ENCODE measurements at regions not wholly inside any gene's neighbourhood (a gene's known extent, or its start where the extent isn't known, plus 50 kb on each side); places are given as distances from the start of the nearest gene placed in this dataset.
"Not testable (repeated sequence)": the region's sequence is repeated elsewhere in the genome, so short reads cannot be mapped to it uniquely, and the experiment has no call there.

DNA sequence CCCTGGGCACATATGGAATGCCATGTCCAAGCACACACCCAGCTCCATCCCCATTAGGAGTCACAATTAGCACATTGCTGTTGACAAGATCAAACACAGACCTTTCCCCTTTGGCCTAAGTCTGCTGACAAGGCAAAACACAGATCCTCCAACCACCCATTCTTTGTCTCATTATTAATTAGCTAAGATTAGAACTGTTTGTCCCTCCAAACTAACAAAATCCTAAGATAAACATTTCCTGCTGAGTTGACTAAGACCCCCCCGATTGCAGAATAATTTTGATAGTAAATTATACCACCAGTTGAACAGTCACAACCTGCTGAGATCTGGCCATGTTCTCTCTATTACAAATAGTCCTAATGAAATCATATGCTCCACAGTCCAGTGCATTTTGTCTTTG is 186.7 kb downstream of the SPATA31A1 start:
- not testable (repeated sequence) for H3K4me1 ChIP-seq (replicated peaks); H3K36me3 ChIP-seq; H3K27me3 ChIP-seq (replicated peaks); H3K27ac ChIP-seq; DNase-seq (ENCODE audit: low read depth in 1 of 2, low spot score in 2 of 2); H3K4me3 ChIP-seq; H3K9me3 ChIP-seq (replicated peaks)

DNA sequence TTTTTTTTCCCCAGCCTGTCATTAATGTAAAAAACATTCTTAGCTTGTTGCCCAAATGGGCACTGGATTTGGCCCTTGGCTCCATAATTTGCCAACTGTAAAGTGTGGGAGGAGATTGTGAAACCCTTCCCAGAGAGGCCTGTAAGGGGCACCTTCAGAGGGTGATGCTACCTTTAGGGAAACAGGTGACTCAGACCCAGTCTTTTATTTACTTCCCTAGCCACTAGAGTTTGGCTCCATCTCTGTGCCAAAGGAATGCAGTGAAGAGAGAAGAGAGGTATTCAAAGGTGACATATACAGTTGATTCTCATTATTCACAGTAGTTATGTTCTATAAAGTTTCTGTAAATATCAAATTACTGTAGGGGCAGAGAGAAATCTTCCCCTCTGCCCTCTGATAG is 189.6 kb downstream of the SPATA31A1 start:
- not testable (repeated sequence) for H3K9me3 ChIP-seq (replicated peaks); H3K4me1 ChIP-seq (replicated peaks); H3K4me3 ChIP-seq; DNase-seq (ENCODE audit: low read depth in 1 of 2, low spot score in 2 of 2); H3K27me3 ChIP-seq (replicated peaks); H3K36me3 ChIP-seq; H3K27ac ChIP-seq

DNA sequence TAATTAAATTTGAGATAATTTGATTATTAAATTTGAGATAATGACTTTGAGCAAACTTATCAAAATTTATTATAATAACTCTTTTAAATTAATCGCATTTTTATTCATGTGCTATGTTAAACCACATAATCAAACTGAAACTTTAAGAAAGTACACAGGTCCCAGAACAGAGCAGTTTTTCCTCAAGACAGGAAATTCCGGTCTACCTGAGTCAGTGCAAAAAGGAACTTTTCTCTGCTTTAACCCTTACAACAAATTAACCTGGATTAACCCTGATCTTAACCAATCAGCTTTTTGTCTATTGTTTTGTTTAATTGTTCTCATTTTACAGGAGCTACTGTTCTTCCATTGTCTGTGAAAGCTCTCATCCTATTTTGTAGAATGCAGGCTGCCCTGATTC is 195.1 kb downstream of the SPATA31A1 start:
- not testable (repeated sequence) for H3K36me3 ChIP-seq

GRCh38 chr9:39551544-39551943 is 196.1 kb downstream of the SPATA31A1 start:
- not testable (repeated sequence) for H3K27ac ChIP-seq; H3K27me3 ChIP-seq (replicated peaks); H3K4me1 ChIP-seq (replicated peaks); H3K9me3 ChIP-seq (replicated peaks); H3K36me3 ChIP-seq; H3K4me3 ChIP-seq; DNase-seq (ENCODE audit: low read depth in 1 of 2, low spot score in 2 of 2)

More for the DNA sequence above, 195.1 kb downstream of the SPATA31A1 start:
- not testable (repeated sequence) for H3K4me1 ChIP-seq (replicated peaks); H3K4me3 ChIP-seq; H3K27ac ChIP-seq; H3K27me3 ChIP-seq (replicated peaks); H3K9me3 ChIP-seq (replicated peaks); DNase-seq (ENCODE audit: low read depth in 1 of 2, low spot score in 2 of 2)

- H3K27ac ChIP-seq; H3K4me3 ChIP-seq; H3K9me3 ChIP-seq (replicated peaks); H3K36me3 ChIP-seq; H3K27me3 ChIP-seq (replicated peaks); DNase-seq (ENCODE audit: low read depth in 1 of 2, low spot score in 2 of 2); H3K4me1 ChIP-seq (replicated peaks): not testable (repeated sequence)
These were observed 196.9 kb downstream of the SPATA31A1 start for GRCh38 chr9:39552242-39552881.

DNA sequence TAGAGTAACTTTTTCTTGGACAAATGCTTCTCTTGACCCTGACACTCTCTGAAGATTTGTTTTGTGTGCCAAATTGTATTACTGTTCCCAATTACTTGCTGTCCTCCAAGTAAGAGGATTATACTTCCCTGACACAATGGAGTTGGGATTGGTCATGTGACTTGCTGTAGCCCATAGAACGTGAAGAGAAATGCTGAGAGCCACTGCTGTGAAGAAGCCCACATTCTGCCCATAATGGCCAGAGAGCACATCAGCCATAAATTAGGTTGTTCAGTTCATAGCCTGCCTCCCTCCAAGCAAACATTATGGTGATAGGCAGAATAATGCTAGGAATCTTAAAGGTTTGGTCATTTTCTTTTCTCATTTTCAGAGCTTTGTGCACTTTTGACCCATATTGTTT is 198.9 kb downstream of the SPATA31A1 start:
- not testable (repeated sequence) for H3K27ac ChIP-seq; H3K4me1 ChIP-seq (replicated peaks); H3K4me3 ChIP-seq; H3K36me3 ChIP-seq; H3K9me3 ChIP-seq (replicated peaks); DNase-seq (ENCODE audit: low read depth in 1 of 2, low spot score in 2 of 2); H3K27me3 ChIP-seq (replicated peaks)

- not testable (repeated sequence) for H3K4me1 ChIP-seq (replicated peaks); H3K9me3 ChIP-seq (replicated peaks); H3K4me3 ChIP-seq; H3K27me3 ChIP-seq (replicated peaks); H3K36me3 ChIP-seq; H3K27ac ChIP-seq
- DNase-seq (ENCODE audit: low read depth in 1 of 2, low spot score in 2 of 2) = peak in 1 of 2 experiments; percentile 59
These were observed 203.9 kb downstream of the SPATA31A1 start for GRCh38 chr9:39559384-39559783.

GRCh38 chr9:39566782-39567181 is 211.3 kb downstream of the SPATA31A1 start:
- not testable (repeated sequence) for H3K9me3 ChIP-seq (replicated peaks); H3K36me3 ChIP-seq; H3K27ac ChIP-seq; H3K4me1 ChIP-seq (replicated peaks); DNase-seq (ENCODE audit: low read depth in 1 of 2, low spot score in 2 of 2); H3K27me3 ChIP-seq (replicated peaks); H3K4me3 ChIP-seq

GRCh38 chr9:39567396-39567795 is 211.9 kb downstream of the SPATA31A1 start:
- H3K4me1 ChIP-seq (replicated peaks); H3K4me3 ChIP-seq; H3K36me3 ChIP-seq; H3K27me3 ChIP-seq (replicated peaks); H3K27ac ChIP-seq; DNase-seq (ENCODE audit: low read depth in 1 of 2, low spot score in 2 of 2); H3K9me3 ChIP-seq (replicated peaks): not testable (repeated sequence)

DNA sequence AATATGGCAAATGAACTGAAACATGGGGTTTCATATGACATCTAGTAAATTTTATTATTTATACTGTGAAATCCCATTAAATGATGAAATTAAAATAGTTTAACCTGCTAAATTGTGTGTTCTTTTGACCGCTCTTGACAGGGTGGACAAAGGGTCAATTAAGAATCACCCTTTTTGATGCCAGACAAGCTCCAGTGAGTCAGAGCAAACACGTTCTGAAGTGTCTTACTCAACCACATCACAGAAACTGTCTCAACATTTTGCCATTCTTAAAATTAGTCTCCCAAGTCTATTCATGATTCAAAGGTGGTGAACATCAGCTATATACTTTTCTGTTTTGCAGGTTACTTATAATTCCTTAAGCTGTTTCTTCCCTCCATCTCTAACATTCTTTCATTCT is 213.4 kb downstream of the SPATA31A1 start:
- not testable (repeated sequence) for H3K4me1 ChIP-seq (replicated peaks); DNase-seq (ENCODE audit: low read depth in 1 of 2, low spot score in 2 of 2); H3K4me3 ChIP-seq

GRCh38 chr9:39573024-39574022 is 217.9 kb downstream of the SPATA31A1 start:
- not testable (repeated sequence) for H3K36me3 ChIP-seq; H3K4me1 ChIP-seq (replicated peaks); DNase-seq (ENCODE audit: low read depth in 1 of 2, low spot score in 2 of 2); H3K4me3 ChIP-seq; H3K9me3 ChIP-seq (replicated peaks); H3K27ac ChIP-seq; H3K27me3 ChIP-seq (replicated peaks)

More for the DNA sequence above, 213.4 kb downstream of the SPATA31A1 start:
- H3K9me3 ChIP-seq (replicated peaks); H3K36me3 ChIP-seq; H3K27me3 ChIP-seq (replicated peaks); H3K27ac ChIP-seq: not testable (repeated sequence)

DNA sequence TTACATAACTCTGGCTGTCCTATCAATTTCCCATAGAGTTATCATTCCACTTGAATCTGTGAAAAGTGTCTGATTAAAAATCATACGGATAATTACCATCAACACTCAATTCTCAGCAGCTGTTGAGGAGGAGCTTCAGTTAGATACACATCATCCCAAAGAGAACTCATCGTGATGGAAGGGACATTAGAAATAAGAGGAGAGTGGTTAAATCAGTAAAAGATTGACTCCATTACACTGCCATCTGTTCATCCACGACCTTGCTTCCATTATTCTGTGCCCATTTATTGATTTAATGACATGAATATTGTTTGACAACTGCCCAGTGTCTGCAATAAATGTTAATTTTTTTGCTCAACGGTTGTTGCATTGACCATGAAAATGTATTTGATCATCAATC is 223.5 kb downstream of the SPATA31A1 start:
- H3K4me3 ChIP-seq; H3K27me3 ChIP-seq (replicated peaks); DNase-seq (ENCODE audit: low read depth in 1 of 2, low spot score in 2 of 2); H3K4me1 ChIP-seq (replicated peaks); H3K36me3 ChIP-seq; H3K27ac ChIP-seq; H3K9me3 ChIP-seq (replicated peaks): not testable (repeated sequence)

- H3K27me3 ChIP-seq (replicated peaks); H3K4me1 ChIP-seq (replicated peaks); H3K4me3 ChIP-seq; DNase-seq (ENCODE audit: low read depth in 1 of 2, low spot score in 2 of 2); H3K27ac ChIP-seq; H3K36me3 ChIP-seq; H3K9me3 ChIP-seq (replicated peaks): not testable (repeated sequence)
These were observed 225.8 kb downstream of the SPATA31A1 start for GRCh38 chr9:39581296-39581695.

DNA sequence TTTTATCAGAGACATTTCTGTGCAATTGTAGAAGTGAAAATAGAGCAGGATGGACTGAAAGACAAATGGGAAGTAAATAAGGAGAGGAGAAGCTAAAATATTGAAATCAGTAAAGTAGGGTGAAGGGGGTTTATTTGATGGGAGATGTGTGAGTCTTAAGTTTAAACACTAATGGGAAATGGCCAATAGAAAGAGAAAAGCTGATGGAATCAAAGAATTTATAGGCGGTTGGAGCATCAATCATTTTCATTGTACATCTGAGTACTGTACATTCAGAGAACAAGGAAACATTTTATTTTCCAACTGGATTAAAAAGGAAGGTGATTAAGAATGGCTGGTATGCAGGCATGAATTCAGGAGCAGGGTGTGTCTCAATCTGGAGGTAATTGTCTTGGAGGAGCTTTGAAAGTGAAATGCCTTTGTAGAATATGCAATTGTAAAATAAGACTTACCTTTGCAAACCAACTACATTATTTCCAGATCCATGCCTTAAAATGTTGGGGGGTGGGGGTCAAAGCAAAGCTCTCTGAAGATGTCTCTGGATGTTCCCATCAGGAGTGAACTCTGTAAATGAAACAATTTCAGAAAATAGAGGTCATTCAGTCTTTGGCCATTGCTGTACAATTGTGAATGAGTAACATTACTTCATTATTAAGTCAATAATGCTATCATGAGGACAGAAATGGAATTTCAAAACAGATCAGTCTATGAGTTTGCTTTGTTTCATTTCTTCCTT is 227.4 kb downstream of the SPATA31A1 start:
- not testable (repeated sequence) for H3K9me3 ChIP-seq (replicated peaks); H3K27me3 ChIP-seq (replicated peaks); H3K27ac ChIP-seq; H3K4me1 ChIP-seq (replicated peaks); H3K36me3 ChIP-seq; DNase-seq (ENCODE audit: low read depth in 1 of 2, low spot score in 2 of 2); H3K4me3 ChIP-seq
